Keratinocyte (primary cell): ENCODE measurements at regions not wholly inside any gene's neighbourhood (a gene's known extent, or its start where the extent isn't known, plus 50 kb on each side); places are given as distances from the start of the nearest gene placed in this dataset.

Source experiments
- CTCF ChIP-seq, 3 experiments: IDR thresholded peaks in 1 of 3; conservative IDR thresholded peaks in 1 of 3; optimal IDR thresholded peaks in 1 of 3; 2 replicates in 2 of 3; 3 replicates in 1 of 3; pipeline versions ENCODE3 to v1.5.1; 2011; ENCODE audit warnings: low read length in 3 of 3, mild to moderate bottlenecking in 3 of 3, moderate library complexity in 2 of 3, control low read depth in 1 of 3, inconsistent platforms in 1 of 3; ENCODE audit not compliant: insufficient read depth in 2 of 3; ENCODE audit errors: extremely low read depth in 1 of 3
- EZH2 ChIP-seq: IDR thresholded peaks from one replicate; pipeline ENCODE4 v1.6.1; 2012; ENCODE audit warnings: inconsistent platforms, mild to moderate bottlenecking, low read length, moderate library complexity

DNA sequence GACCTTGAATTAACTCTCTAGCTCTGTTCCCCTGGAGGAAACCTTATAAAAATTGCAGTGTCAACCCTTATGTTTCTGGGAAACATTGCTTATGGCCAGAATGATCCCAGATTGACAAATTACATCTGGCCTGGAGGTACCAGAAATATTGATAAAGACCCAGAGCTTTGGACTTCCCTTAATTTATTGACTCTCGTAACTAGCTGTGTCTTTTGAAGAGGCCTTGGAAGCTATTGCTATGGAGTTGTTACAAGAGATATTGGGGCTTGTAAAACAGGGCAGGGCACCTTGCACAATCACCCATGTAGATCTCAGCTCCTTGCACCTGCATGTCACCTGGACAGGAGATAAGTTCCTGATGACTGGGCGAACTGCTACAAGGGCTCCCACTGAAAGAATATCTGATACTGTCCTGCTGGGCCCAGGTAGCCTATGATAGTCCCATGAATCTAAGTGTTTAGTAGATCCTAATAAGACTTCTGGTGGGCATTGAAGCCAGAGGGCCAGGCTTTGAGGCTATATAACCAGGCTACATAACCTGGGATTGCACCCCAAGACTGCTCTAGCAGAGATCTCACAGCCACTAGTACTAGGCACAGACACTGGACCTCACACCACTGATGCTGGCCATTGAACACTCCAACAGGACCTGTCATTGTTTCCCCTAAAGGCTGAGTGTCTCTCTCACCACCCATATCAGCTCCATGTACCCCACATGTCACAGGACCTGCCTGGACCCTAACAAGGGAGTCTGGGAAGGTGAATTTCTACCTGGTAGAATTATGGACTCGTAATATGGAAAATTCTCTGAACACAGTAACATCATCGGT is 135.7 kb upstream of the PWP1 start:
- TF ChIP-seq CTCF (optimal IDR thresholded peaks at IDR 0.05 in 1 of 3, IDR thresholded peaks at IDR 0.05 in 1 of 3, conservative IDR thresholded peaks at IDR 0.05 in 1 of 3; ENCODE audit: extremely low read depth in 1 of 3, insufficient read depth in 2 of 3, low read length in 3 of 3) (no peak), EZH2 (no peak)
